ENCODE measurements at regions not wholly inside any gene's neighbourhood (a gene's known extent, or its start where the extent isn't known, plus 50 kb on each side); places are given as distances from the start of the nearest gene placed in this dataset.

- Histone ChIP-seq H2BK15ac (ENCODE audit: low read length) (no peak overlapping the region), H2AK5ac (ENCODE audit: low read depth, low read length) (no peak overlapping the region), H4K8ac (ENCODE audit: extremely low read depth, insufficient read depth, low read length) (no peak overlapping the region), H3K14ac (ENCODE audit: insufficient read length) (no peak overlapping the region), H2BK20ac (ENCODE audit: low read length) (no peak overlapping the region), H3K27me3 (replicated peaks in 1 of 4; ENCODE audit: control insufficient read depth in 3 of 4, extremely low read depth in 1 of 4, insufficient read depth in 3 of 4, low read length in 3 of 4) (no peaks in the 10 kb centered on the region), H3K18ac (ENCODE audit: extremely low read depth, low read length) (no peak overlapping the region), H3K56ac (replicated peaks; ENCODE audit: insufficient read length, low read depth, low read length) (no peak overlapping the region), H3K79me1 (ENCODE audit: low read depth, low read length) (no peaks in the 10 kb centered on the region), H2BK12ac (ENCODE audit: low read depth, low read length) (no peak overlapping the region), H3K27ac (ENCODE audit: low read depth, low read length) (no peak overlapping the region), H3K4me1 (replicated peaks in 1 of 4; ENCODE audit: control insufficient read depth in 3 of 4, insufficient read depth in 4 of 4, low read length in 3 of 4) (0 out of 7 replicates have a peak, but pooled peaks cover 0 to 1% (median 0%) of the 10 kb centered on the region in 4 experiments), H3K23ac (ENCODE audit: insufficient read length) (no peak overlapping the region), H3K9me3 (ENCODE audit: insufficient read depth in 2 of 2, low read depth in 1 of 2, low read length in 1 of 2) (no peaks in the 10 kb centered on the region), H3K4me3 (ENCODE audit: extremely low read depth in 1 of 4, insufficient read depth in 2 of 4, low read depth in 3 of 4, low read length in 4 of 4) (no peak overlapping the region), H3K4me2 (ENCODE audit: insufficient read depth in 1 of 2, low read depth in 2 of 2, low read length in 2 of 2) (no peak overlapping the region), H2BK120ac (replicated peaks; ENCODE audit: low read depth, low read length) (no peak overlapping the region), H2BK5ac (ENCODE audit: low read depth, low read length) (no peak overlapping the region), H4K5ac (ENCODE audit: insufficient read length, low read depth, low read length) (no peak overlapping the region), H3K4ac (replicated peaks; ENCODE audit: insufficient read length, low read depth, low read length) (no peak overlapping the region), H3K36me3 (ENCODE audit: control insufficient read depth in 2 of 4, insufficient read depth in 4 of 4, low read length in 3 of 4) (no peaks in the 10 kb centered on the region), H4K91ac (replicated peaks; ENCODE audit: insufficient read length, low read length) (no peak overlapping the region), H3K9ac (replicated peaks in 1 of 4; ENCODE audit: extremely low read depth in 1 of 4, low read depth in 3 of 4, low read length in 3 of 4) (no peak overlapping the region), H2AFZ (ENCODE audit: low read length) (no peak overlapping the region), H4K20me1 (replicated peaks in 1 of 2; ENCODE audit: control insufficient read depth in 1 of 2, insufficient read depth in 2 of 2, low read length in 2 of 2) (no peaks in the 10 kb centered on the region), H3K79me2 (ENCODE audit: control insufficient read depth in 1 of 2, insufficient read depth in 2 of 2, low read length in 2 of 2) (no peaks in the 10 kb centered on the region), H3K23me2 (ENCODE audit: low read depth, low read length) (no peaks in the 10 kb centered on the region)
- CTCF ChIA-PET (ENCODE audit: partially characterized antibody), result no interaction called here
- WGBS, 2 experiments (ENCODE audit: extremely low coverage in 1 of 2, insufficient coverage in 1 of 2, insufficient read length in 1 of 2, insufficient replicate concordance in 2 of 2, low coverage in 1 of 2, low lambda C conversion rate in 2 of 2, missing lambda C conversion rate in 1 of 2), result 87% methylated on average over 1 of the region's 1 CpG; no CpG with 5 or more reads in 1 of the 2 experiments
- FAIRE-seq, result no peak
- POLR2A ChIA-PET (ENCODE audit: partially characterized antibody), result no interaction called here
- no peak for DNase-seq (ENCODE audit: low read depth in 1 of 2, low spot score in 2 of 2)
- no peak for TF ChIP-seq TCF12 (IDR thresholded peaks at IDR 0.05; ENCODE audit: low read depth, low read length)
- TF ChIP-seq SP1 (IDR thresholded peaks at IDR 0.05; ENCODE audit: low read depth, low read length), result no peak
- TF ChIP-seq RBBP5 (IDR thresholded peaks at IDR 0.05; ENCODE audit: borderline replicate concordance, low read depth, low read length), result no peak
- TF ChIP-seq CBX5 (IDR thresholded peaks at IDR 0.05; ENCODE audit: low read depth, low read length), result no peak
- TF ChIP-seq TAF1 (IDR thresholded peaks at IDR 0.05; ENCODE audit: low read depth, low read length), result no peak
- no peak for TF ChIP-seq RNF2 (IDR thresholded peaks at IDR 0.05; ENCODE audit: borderline replicate concordance, low read depth, low read length, missing control alignments, poor library complexity, severe bottlenecking)
- no peak for TF ChIP-seq RFX5 (IDR thresholded peaks at IDR 0.05; ENCODE audit: borderline replicate concordance, low read depth, low read length)
These were observed 141.0 kb upstream of the COL1A2 start for GRCh38 chr7:94253686-94254085.

Data from H1 (cell line).